ENCODE measurements at regions not wholly inside any gene's neighbourhood (a gene's known extent, or its start where the extent isn't known, plus 50 kb on each side); places are given as distances from the start of the nearest gene placed in this dataset.

DNA sequence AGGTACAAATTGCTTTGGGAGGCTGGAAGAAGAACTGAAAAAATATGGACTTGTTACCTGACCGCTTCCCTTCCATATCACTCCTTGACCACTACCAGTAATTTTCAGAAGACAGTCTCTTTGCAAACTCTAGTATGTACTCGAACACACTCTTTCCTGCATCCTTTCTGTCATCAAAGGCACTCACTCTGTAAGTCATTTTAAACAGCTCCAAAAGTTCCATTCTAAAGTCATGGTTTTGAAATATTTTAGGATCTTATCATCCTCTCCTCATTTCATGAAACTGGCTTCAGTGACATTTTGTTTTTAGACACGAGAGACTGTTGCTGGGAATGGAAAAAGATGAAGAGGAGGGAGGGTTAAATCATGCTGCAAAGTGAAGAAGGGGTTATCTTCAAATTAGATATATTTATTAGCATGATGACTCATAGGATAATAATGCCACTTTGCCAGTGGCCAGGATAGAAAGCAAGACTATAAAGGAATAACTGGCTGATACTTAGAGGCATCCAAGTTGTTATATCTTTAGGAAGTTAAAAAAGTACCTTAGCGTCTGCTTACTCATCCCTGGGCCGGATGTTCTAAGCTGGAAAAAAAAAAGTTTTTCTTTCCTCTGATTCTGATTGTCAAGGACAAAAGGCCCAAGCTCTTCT, 549.3 kb downstream of the METTL15 start:
- BruUV-seq (replicated peaks): no TSS peak
- CTCF ChIA-PET: interaction anchor here (0.6 to 0.7 kb wide), 2 partner anchors 14 to 25 kb away, joined by 3 read pairs; no protein-coding TSS in a partner anchor
- no peaks in the 10 kb centered on the region for H3K4me1 Mint-ChIP-seq (ENCODE audit: insufficient read depth, unreplicated experiment)
- TF ChIP-seq, protein P1, sequence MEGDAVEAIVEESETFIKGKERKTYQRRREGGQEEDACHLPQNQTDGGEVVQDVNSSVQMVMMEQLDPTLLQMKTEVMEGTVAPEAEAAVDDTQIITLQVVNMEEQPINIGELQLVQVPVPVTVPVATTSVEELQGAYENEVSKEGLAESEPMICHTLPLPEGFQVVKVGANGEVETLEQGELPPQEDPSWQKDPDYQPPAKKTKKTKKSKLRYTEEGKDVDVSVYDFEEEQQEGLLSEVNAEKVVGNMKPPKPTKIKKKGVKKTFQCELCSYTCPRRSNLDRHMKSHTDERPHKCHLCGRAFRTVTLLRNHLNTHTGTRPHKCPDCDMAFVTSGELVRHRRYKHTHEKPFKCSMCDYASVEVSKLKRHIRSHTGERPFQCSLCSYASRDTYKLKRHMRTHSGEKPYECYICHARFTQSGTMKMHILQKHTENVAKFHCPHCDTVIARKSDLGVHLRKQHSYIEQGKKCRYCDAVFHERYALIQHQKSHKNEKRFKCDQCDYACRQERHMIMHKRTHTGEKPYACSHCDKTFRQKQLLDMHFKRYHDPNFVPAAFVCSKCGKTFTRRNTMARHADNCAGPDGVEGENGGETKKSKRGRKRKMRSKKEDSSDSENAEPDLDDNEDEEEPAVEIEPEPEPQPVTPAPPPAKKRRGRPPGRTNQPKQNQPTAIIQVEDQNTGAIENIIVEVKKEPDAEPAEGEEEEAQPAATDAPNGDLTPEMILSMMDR (IDR thresholded peaks at IDR 0.05; ENCODE audit: unreplicated experiment): no peak
- intact Hi-C loops (cut with micrococcal nuclease): no loop called here
- DNase-seq (ENCODE audit: unreplicated experiment): peak; percentile 4
- H3K27ac Mint-ChIP-seq (ENCODE audit: low read depth, unreplicated experiment): no peak overlapping the region
- no peak overlapping the region for H3K4me3 Mint-ChIP-seq (ENCODE audit: unreplicated experiment)
- H3K9me3 Mint-ChIP-seq (ENCODE audit: unreplicated experiment): no peaks in the 10 kb centered on the region
- POLR2A ChIA-PET: no interaction called here
- no peaks in the 10 kb centered on the region for H3K27me3 Mint-ChIP-seq (ENCODE audit: insufficient read depth, unreplicated experiment)
- H3K36me3 Mint-ChIP-seq (ENCODE audit: insufficient read depth, unreplicated experiment): no peaks in the 10 kb centered on the region

DNA sequence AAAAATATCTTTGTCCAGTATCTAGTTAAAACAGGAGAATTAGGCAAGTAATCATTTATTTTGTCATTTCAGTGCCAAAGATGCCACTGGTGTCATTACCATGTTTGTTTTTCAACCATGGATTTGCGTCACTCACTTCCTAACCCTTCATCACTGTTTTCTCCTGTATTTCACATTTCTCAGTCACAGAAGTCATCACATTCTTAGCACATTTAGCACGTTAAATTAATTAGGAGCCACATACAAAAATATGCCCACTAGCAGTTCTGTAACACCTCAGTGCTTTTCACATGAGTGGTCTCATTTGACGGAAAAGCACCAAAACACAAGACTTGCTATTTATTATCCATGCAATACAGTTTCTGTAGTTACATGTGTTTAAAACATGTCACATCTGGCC, 546.0 kb downstream of the METTL15 start:
- CTCF ChIA-PET: no interaction called here
- intact Hi-C loops (cut with micrococcal nuclease): no loop called here
- POLR2A ChIA-PET: no interaction called here
- Mint-ChIP-seq H3K36me3 (ENCODE audit: insufficient read depth, unreplicated experiment) (no peaks in the 10 kb centered on the region), H3K4me3 (ENCODE audit: unreplicated experiment) (no peak overlapping the region), H3K27ac (ENCODE audit: low read depth, unreplicated experiment) (no peak overlapping the region), H3K27me3 (ENCODE audit: insufficient read depth, unreplicated experiment) (no peaks in the 10 kb centered on the region), H3K4me1 (ENCODE audit: insufficient read depth, unreplicated experiment) (no peaks in the 10 kb centered on the region), H3K9me3 (ENCODE audit: unreplicated experiment) (no peaks in the 10 kb centered on the region)
- TF ChIP-seq, protein P1 (IDR thresholded peaks at IDR 0.05; ENCODE audit: unreplicated experiment): no peak
- BruUV-seq (replicated peaks): no TSS peak
- DNase-seq (ENCODE audit: unreplicated experiment): no peak

DNA sequence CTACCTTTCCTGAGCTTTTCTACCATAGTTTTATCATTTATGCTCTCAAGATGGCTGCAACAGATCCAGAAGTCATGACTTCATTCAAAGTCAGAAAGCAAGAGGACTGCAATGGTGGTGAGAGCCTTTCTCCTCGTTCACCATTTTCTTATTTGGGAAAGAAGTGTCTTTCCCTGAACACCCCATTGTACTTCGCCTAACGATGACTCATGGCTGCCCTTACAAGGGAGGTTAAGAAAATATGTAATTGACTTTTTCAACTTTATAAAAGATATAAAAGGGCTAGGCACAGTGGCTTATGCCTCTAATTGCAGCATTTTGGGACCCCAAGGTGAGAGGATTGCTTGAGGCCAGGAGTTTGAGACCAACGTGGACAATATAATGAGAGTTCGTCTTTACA, 541.7 kb downstream of the METTL15 start:
- peak; percentile 35 for DNase-seq (ENCODE audit: unreplicated experiment)
- H3K27me3 Mint-ChIP-seq (ENCODE audit: insufficient read depth, unreplicated experiment): no peaks in the 10 kb centered on the region
- CTCF ChIA-PET: no interaction called here
- no peak overlapping the region for H3K27ac Mint-ChIP-seq (ENCODE audit: low read depth, unreplicated experiment)
- POLR2A ChIA-PET: no interaction called here
- no peak overlapping the region for H3K4me3 Mint-ChIP-seq (ENCODE audit: unreplicated experiment)
- H3K9me3 Mint-ChIP-seq (ENCODE audit: unreplicated experiment): no peaks in the 10 kb centered on the region
- TF ChIP-seq, protein P1 (IDR thresholded peaks at IDR 0.05; ENCODE audit: unreplicated experiment): no peak
- no TSS peak for BruUV-seq (replicated peaks)
- intact Hi-C loops (cut with micrococcal nuclease): no loop called here
- no peaks in the 10 kb centered on the region for H3K36me3 Mint-ChIP-seq (ENCODE audit: insufficient read depth, unreplicated experiment)
- no peaks in the 10 kb centered on the region for H3K4me1 Mint-ChIP-seq (ENCODE audit: insufficient read depth, unreplicated experiment)

DNA sequence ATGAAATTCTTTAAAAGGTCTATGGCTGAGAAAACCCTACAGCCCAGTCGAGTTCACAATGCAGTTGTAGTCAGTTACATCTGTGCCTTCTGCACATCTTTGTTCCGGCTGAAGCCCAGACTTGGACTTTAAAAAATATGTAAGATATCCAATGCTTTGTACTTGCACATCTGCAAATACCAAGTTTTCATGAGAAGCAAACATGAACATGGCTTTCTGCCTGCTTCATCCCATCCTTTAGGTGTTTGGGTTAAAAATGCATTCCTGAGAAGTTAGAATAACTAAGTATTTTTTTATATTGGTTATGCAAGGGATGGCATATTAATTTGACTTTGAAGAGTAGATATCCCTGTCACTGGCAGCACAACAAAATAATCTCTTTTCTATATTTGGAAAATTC, 528.4 kb downstream of the METTL15 start:
- POLR2A ChIA-PET: no interaction called here
- H3K27ac Mint-ChIP-seq (ENCODE audit: low read depth, unreplicated experiment): no peak overlapping the region

More for the DNA sequence above, 528.4 kb downstream of the METTL15 start:
- H3K9me3 Mint-ChIP-seq (ENCODE audit: unreplicated experiment): no peaks in the 10 kb centered on the region
- no peaks in the 10 kb centered on the region for H3K36me3 Mint-ChIP-seq (ENCODE audit: insufficient read depth, unreplicated experiment)
- no peaks in the 10 kb centered on the region for H3K4me1 Mint-ChIP-seq (ENCODE audit: insufficient read depth, unreplicated experiment)
- TF ChIP-seq, protein P1 (IDR thresholded peaks at IDR 0.05; ENCODE audit: unreplicated experiment): no peak
- intact Hi-C loops (cut with micrococcal nuclease): no loop called here
- no peak for DNase-seq (ENCODE audit: unreplicated experiment)
- no peaks in the 10 kb centered on the region for H3K27me3 Mint-ChIP-seq (ENCODE audit: insufficient read depth, unreplicated experiment)
- CTCF ChIA-PET: no interaction called here
- H3K4me3 Mint-ChIP-seq (ENCODE audit: unreplicated experiment): no peak overlapping the region
- no TSS peak for BruUV-seq (replicated peaks)
